Left ventricle myocardium inferior (tissue), 1 donor: ENCODE measurements at regions not wholly inside any gene's neighbourhood (a gene's known extent, or its start where the extent isn't known, plus 50 kb on each side); places are given as distances from the start of the nearest gene placed in this dataset.
"Not testable (repeated sequence)": the region's sequence is repeated elsewhere in the genome, so short reads cannot be mapped to it uniquely, and the experiment has no call there.

ENCODE experiments used
- DNase-seq: peaks from one replicate; pipeline ENCODE4 v3.0.0-alpha.2; 2020
- H3K27ac ChIP-seq: fragments of 200-600 bp; replicated peaks from 2 replicates; pipeline ENCODE4 v1.8.0; 2021
- H3K27me3 ChIP-seq: fragments of 200-600 bp; 2 replicates; pipeline ENCODE4 v1.8.0; 2021; ENCODE audit warnings: low read depth
- H3K36me3 ChIP-seq: fragments of 200-600 bp; 2 replicates; pipeline ENCODE4 v1.8.0; 2021
- H3K4me1 ChIP-seq: fragments of 200-600 bp; 2 replicates; pipeline ENCODE4 v1.8.0; 2021
- H3K4me3 ChIP-seq: fragments of 200-600 bp; 2 replicates; pipeline ENCODE4 v1.8.0; 2021; ENCODE audit warnings: mild to moderate bottlenecking, moderate library complexity
- H3K9me3 ChIP-seq: fragments of 200-600 bp; replicated peaks from 2 replicates; pipeline ENCODE4 v1.8.0; 2021
- CTCF ChIP-seq: fragments of 200-600 bp; IDR thresholded peaks from 2 replicates; pipeline ENCODE4 v1.8.0; 2021; ENCODE audit warnings: antibody characterized with exemption, mild to moderate bottlenecking, borderline replicate concordance
- intact Hi-C: fragments of 100-400 bp; cut with micrococcal nuclease; formaldehyde crosslinking; loops from one replicate; pipeline ENCODE4 v1.11.0; 2022
- donor health status: DM: no; HTN: yes; CAD: no; lungs with severe emphysema.

GRCh38 chr7:77484785-77485184 is 52.3 kb upstream of the PTPN12 start:
- no peak for TF ChIP-seq CTCF

GRCh38 chr7:77482015-77482414 is 55.1 kb upstream of the PTPN12 start:
- H3K9me3 ChIP-seq, result no peaks in the 10 kb centered on the region
- no peaks in the 10 kb centered on the region for H3K4me1 ChIP-seq
- no peaks in the 10 kb centered on the region for H3K36me3 ChIP-seq
- H3K27ac ChIP-seq, result no peak overlapping the region
- intact Hi-C loops, result no loop called here
- TF ChIP-seq CTCF, result no peak
- no peak overlapping the region for H3K4me3 ChIP-seq
- H3K27me3 ChIP-seq, result no peaks in the 10 kb centered on the region
- no peak for DNase-seq

More at GRCh38 chr7:77484785-77485184, 52.3 kb upstream of the PTPN12 start:
- no peak for DNase-seq
- Histone ChIP-seq H3K36me3 (no peaks in the 10 kb centered on the region), H3K4me1 (no peaks in the 10 kb centered on the region), H3K27me3 (no peaks in the 10 kb centered on the region), H3K9me3 (no peaks in the 10 kb centered on the region), H3K27ac (no peak overlapping the region), H3K4me3 (no peak overlapping the region)
- intact Hi-C loops, result no loop called here

GRCh38 chr7:77481615-77482014 is 55.5 kb upstream of the PTPN12 start:
- Histone ChIP-seq H3K27me3 (no peaks in the 10 kb centered on the region), H3K36me3 (no peaks in the 10 kb centered on the region), H3K9me3 (no peaks in the 10 kb centered on the region), H3K4me1 (no peaks in the 10 kb centered on the region), H3K27ac (no peak overlapping the region), H3K4me3 (no peak overlapping the region)
- no peak for TF ChIP-seq CTCF
- intact Hi-C loops, result no loop called here
- DNase-seq, result no peak

GRCh38 chr7:77480102-77480627 is 56.9 kb upstream of the PTPN12 start:
- H3K36me3 ChIP-seq, H3K4me1 ChIP-seq, DNase-seq, H3K9me3 ChIP-seq, H3K27me3 ChIP-seq, H3K27ac ChIP-seq, H3K4me3 ChIP-seq, intact Hi-C loops: not testable (repeated sequence)

- Histone ChIP-seq H3K36me3 (no peaks in the 10 kb centered on the region), H3K9me3 (no peaks in the 10 kb centered on the region), H3K27me3 (no peaks in the 10 kb centered on the region), H3K4me1 (no peaks in the 10 kb centered on the region), H3K4me3 (no peak overlapping the region), H3K27ac (no peak overlapping the region)
- intact Hi-C loops, result no loop called here
- TF ChIP-seq CTCF, result no peak
- DNase-seq, result no peak
Measured at GRCh38 chr7:77479536-77480088, 57.5 kb upstream of the PTPN12 start.

- H3K36me3 ChIP-seq, result no peaks in the 10 kb centered on the region
- intact Hi-C loops, result no loop called here
- H3K9me3 ChIP-seq, result no peaks in the 10 kb centered on the region
- H3K27ac ChIP-seq, result no peak overlapping the region
- DNase-seq, result no peak
- no peaks in the 10 kb centered on the region for H3K4me1 ChIP-seq
- H3K27me3 ChIP-seq, result no peaks in the 10 kb centered on the region
- TF ChIP-seq CTCF, result no peak
- no peak overlapping the region for H3K4me3 ChIP-seq
Measured at GRCh38 chr7:77476871-77477270, 60.2 kb upstream of the PTPN12 start.
